ENCODE measurements at regions not wholly inside any gene's neighbourhood (a gene's known extent, or its start where the extent isn't known, plus 50 kb on each side); places are given as distances from the start of the nearest gene placed in this dataset.

- TF ChIP-seq CTCF (IDR thresholded peaks at IDR 0.05) (no peak), POLR2A (IDR thresholded peaks at IDR 0.05; ENCODE audit: low read depth) (no peak), POLR2AphosphoS5 (IDR thresholded peaks at IDR 0.05) (no peak), EP300 (IDR thresholded peaks at IDR 0.05) (no peak)
These were observed 298.6 kb upstream of the PMFBP1 start for GRCh38 chr16:72470541-72470940.

Data from esophagus muscularis mucosa (tissue), 4 donors.